ENCODE measurements at regions not wholly inside any gene's neighbourhood (a gene's known extent, or its start where the extent isn't known, plus 50 kb on each side); places are given as distances from the start of the nearest gene placed in this dataset.

DNA sequence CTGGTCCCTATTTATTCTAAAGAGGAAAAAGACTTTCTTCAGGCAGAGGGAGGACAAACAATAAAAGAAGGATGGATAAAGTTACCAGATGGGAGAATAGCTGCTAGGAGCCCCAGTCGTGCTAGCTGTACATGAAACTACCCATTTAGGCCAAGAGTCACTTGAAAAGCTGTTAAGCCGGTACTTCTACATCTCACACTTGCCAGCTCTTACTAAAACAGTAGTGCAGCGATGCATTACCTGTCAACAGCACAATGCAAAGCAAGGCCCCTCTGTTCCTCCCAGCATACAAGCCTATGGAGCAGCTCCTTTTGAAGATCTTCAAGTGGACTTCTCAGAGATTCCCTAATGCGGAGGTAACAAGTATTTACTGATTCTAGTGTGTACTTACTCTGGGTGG is 1138.8 kb downstream of the ARAP2 start:
- TF ChIP-seq EZH2phosphoT487 (IDR thresholded peaks at IDR 0.05; ENCODE audit: insufficient read depth, low read depth) = no peak
- no peak for TF ChIP-seq EZH2 (IDR thresholded peaks at IDR 0.05; ENCODE audit: insufficient read depth, poor library complexity, severe bottlenecking)
